ENCODE measurements at regions not wholly inside any gene's neighbourhood (a gene's known extent, or its start where the extent isn't known, plus 50 kb on each side); places are given as distances from the start of the nearest gene placed in this dataset.

- 78% methylated on average over 4 of the region's 4 CpGs; no CpG with 5 or more reads in 1 of the 2 experiments for WGBS, 2 experiments (ENCODE audit: extremely low coverage in 1 of 2, insufficient coverage in 1 of 2, insufficient read length in 1 of 2, insufficient replicate concordance in 2 of 2, low coverage in 1 of 2, low lambda C conversion rate in 2 of 2, missing lambda C conversion rate in 1 of 2)
- POLR2A ChIA-PET (ENCODE audit: partially characterized antibody) = no interaction called here
- no peaks in the 10 kb centered on the region for H3K79me2 ChIP-seq (ENCODE audit: control insufficient read depth in 1 of 2, insufficient read depth in 2 of 2, low read length in 2 of 2)
- TF ChIP-seq KDM5A (IDR thresholded peaks at IDR 0.05; ENCODE audit: low read length) (no peak), RXRA (IDR thresholded peaks at IDR 0.05; ENCODE audit: insufficient read depth, low read depth, low read length) (no peak), SP2 (IDR thresholded peaks at IDR 0.05; ENCODE audit: low read length) (no peak), ASH2L (IDR thresholded peaks at IDR 0.05; ENCODE audit: low read length) (no peak), SIX5 (IDR thresholded peaks at IDR 0.05; ENCODE audit: low read depth, low read length) (no peak), GABPA (IDR thresholded peaks at IDR 0.05; ENCODE audit: borderline replicate concordance, insufficient read depth, low read length) (no peak), KDM4A (IDR thresholded peaks at IDR 0.05; ENCODE audit: low read depth, low read length, severe bottlenecking) (no peak), JUN (IDR thresholded peaks at IDR 0.05; ENCODE audit: low read depth, low read length) (no peak), CHD1 (IDR thresholded peaks at IDR 0.05; ENCODE audit: low read depth, low read length) (no peak), POLR2AphosphoS5 (IDR thresholded peaks at IDR 0.05; ENCODE audit: low read depth, low read length) (no peak), CBX5 (IDR thresholded peaks at IDR 0.05; ENCODE audit: low read depth, low read length) (no peak), RFX5 (IDR thresholded peaks at IDR 0.05; ENCODE audit: borderline replicate concordance, low read depth, low read length) (no peak), MAFK (IDR thresholded peaks at IDR 0.05; ENCODE audit: low read depth, low read length) (no peak), RNF2 (IDR thresholded peaks at IDR 0.05; ENCODE audit: borderline replicate concordance, low read depth, low read length, missing control alignments, poor library complexity, severe bottlenecking) (no peak), E2F6 (IDR thresholded peaks at IDR 0.05) (no peak), SIRT6 (IDR thresholded peaks at IDR 0.05; ENCODE audit: low read length) (no peak)
These were observed 63.2 kb upstream of the EED start for GRCh38 chr11:86181379-86181778.

More at GRCh38 chr11:86181379-86181778, 63.2 kb upstream of the EED start:
- no peaks in the 10 kb centered on the region for H4K20me1 ChIP-seq (replicated peaks in 1 of 2; ENCODE audit: control insufficient read depth in 1 of 2, insufficient read depth in 2 of 2, low read length in 2 of 2)
- H3K79me1 ChIP-seq (ENCODE audit: low read depth, low read length) = no peaks in the 10 kb centered on the region
- no peaks in the 10 kb centered on the region for H3K9me3 ChIP-seq (ENCODE audit: insufficient read depth in 2 of 2, low read depth in 1 of 2, low read length in 1 of 2)
- H3K18ac ChIP-seq (ENCODE audit: extremely low read depth, low read length) = no peak overlapping the region
- no peak overlapping the region for H3K23ac ChIP-seq (ENCODE audit: insufficient read length)
- no peak overlapping the region for H2BK5ac ChIP-seq (ENCODE audit: low read depth, low read length)
- H3K56ac ChIP-seq (replicated peaks; ENCODE audit: insufficient read length, low read depth, low read length) = no peak overlapping the region
- H2AFZ ChIP-seq (ENCODE audit: low read length) = no peak overlapping the region
- no peak overlapping the region for H2BK120ac ChIP-seq (replicated peaks; ENCODE audit: low read depth, low read length)
- H3K27ac ChIP-seq (ENCODE audit: low read depth, low read length) = no peak overlapping the region
- no peak overlapping the region for H4K91ac ChIP-seq (replicated peaks; ENCODE audit: insufficient read length, low read length)
- H3K4ac ChIP-seq (replicated peaks; ENCODE audit: insufficient read length, low read depth, low read length) = no peak overlapping the region
- H2BK20ac ChIP-seq (ENCODE audit: low read length) = no peak overlapping the region
- CTCF ChIA-PET (ENCODE audit: partially characterized antibody) = no interaction called here
- no peaks in the 10 kb centered on the region for H3K36me3 ChIP-seq (ENCODE audit: control insufficient read depth in 2 of 4, insufficient read depth in 4 of 4, low read length in 3 of 4)
- H3K4me1 ChIP-seq (replicated peaks in 1 of 4; ENCODE audit: control insufficient read depth in 3 of 4, insufficient read depth in 4 of 4, low read length in 3 of 4) = no peaks in the 10 kb centered on the region
- H4K5ac ChIP-seq (ENCODE audit: insufficient read length, low read depth, low read length) = no peak overlapping the region
- H4K8ac ChIP-seq (ENCODE audit: extremely low read depth, insufficient read depth, low read length) = no peak overlapping the region
- no peaks in the 10 kb centered on the region for H3K27me3 ChIP-seq (replicated peaks in 1 of 4; ENCODE audit: control insufficient read depth in 3 of 4, extremely low read depth in 1 of 4, insufficient read depth in 3 of 4, low read length in 3 of 4)
- H3K23me2 ChIP-seq (ENCODE audit: low read depth, low read length) = no peaks in the 10 kb centered on the region
- no peak overlapping the region for H3K4me3 ChIP-seq (ENCODE audit: extremely low read depth in 1 of 4, insufficient read depth in 2 of 4, low read depth in 3 of 4, low read length in 4 of 4)
- H3K14ac ChIP-seq (ENCODE audit: insufficient read length) = no peak overlapping the region
- H2AK5ac ChIP-seq (ENCODE audit: low read depth, low read length) = no peak overlapping the region
- H2BK15ac ChIP-seq (ENCODE audit: low read length) = no peak overlapping the region
- H3K9ac ChIP-seq (replicated peaks in 1 of 4; ENCODE audit: extremely low read depth in 1 of 4, low read depth in 3 of 4, low read length in 3 of 4) = no peak overlapping the region
- no peak overlapping the region for H3K4me2 ChIP-seq (ENCODE audit: insufficient read depth in 1 of 2, low read depth in 2 of 2, low read length in 2 of 2)
- DNase-seq (ENCODE audit: low read depth in 1 of 2, low spot score in 2 of 2) (no peak), FAIRE-seq (no peak)
- no peak overlapping the region for H2BK12ac ChIP-seq (ENCODE audit: low read depth, low read length)
